Stomach (tissue), 8 donors: ENCODE measurements at regions not wholly inside any gene's neighbourhood (a gene's known extent, or its start where the extent isn't known, plus 50 kb on each side); places are given as distances from the start of the nearest gene placed in this dataset.

ENCODE experiments used
- DNase-seq, 2 donors: peaks; one replicate each; pipeline versions ENCODE4 v3.0.0 to v3.0.0-alpha.2; 2013 to 2019
- H3K27ac ChIP-seq, 5 donors: fragments of 200-600 bp in 4 of 5; sonication (generic) in 4 of 5; one replicate each; pipeline ENCODE4 v1.5.1; 2013 to 2019; ENCODE audit warnings: mild to moderate bottlenecking in 1 of 5, moderate library complexity in 1 of 5
- H3K27me3 ChIP-seq, 3 donors: fragments of 200-600 bp; sonication (generic); one replicate each; pipeline ENCODE4 v1.5.1; 2017 to 2019; ENCODE audit warnings: mixed run types in 1 of 3
- H3K36me3 ChIP-seq, 4 donors: fragments of 200-600 bp; sonication (generic); 1 replicate in 3 of 4; 2 replicates in 1 of 4; pipeline ENCODE4 v1.5.1; 2016 to 2019
- H3K4me1 ChIP-seq, 4 donors: fragments of 200-600 bp; sonication (generic); one replicate each; pipeline ENCODE4 v1.5.1; 2016 to 2019
- H3K4me3 ChIP-seq, 4 donors: fragments of 200-600 bp; sonication (generic) in 3 of 4; one replicate each; pipeline ENCODE4 v1.5.1; 2016 to 2019; ENCODE audit warnings: mild to moderate bottlenecking in 1 of 4
- H3K9me3 ChIP-seq, 4 donors: fragments of 200-600 bp; sonication (generic); one replicate each; pipeline ENCODE4 v1.5.1; 2016 to 2019
- CTCF ChIP-seq, 7 experiments: fragments of 450-650 bp in 4 of 7; fragments of 200-600 bp in 3 of 7; sonication (generic) in 3 of 7; IDR thresholded peaks; one replicate each; pipeline ENCODE4 v1.5.1; 2016 to 2019; ENCODE audit warnings: antibody characterized with exemption in 7 of 7, control low read depth in 2 of 7, mild to moderate bottlenecking in 1 of 7
- EP300 ChIP-seq: sonication (generic); formaldehyde crosslinking; IDR thresholded peaks from one replicate; pipeline ENCODE4 v1.6.1; 2017; ENCODE audit warnings: antibody characterized with exemption
- POLR2A ChIP-seq, 4 donors: fragments of 450-650 bp; IDR thresholded peaks; one replicate each; pipeline ENCODE4 v1.6.1; 2016; ENCODE audit warnings: antibody characterized with exemption in 4 of 4, control low read depth in 2 of 4, mild to moderate bottlenecking in 1 of 4, moderate library complexity in 1 of 4
- POLR2AphosphoS5 ChIP-seq, 3 donors: sonication (generic); formaldehyde crosslinking; IDR thresholded peaks; one replicate each; pipeline ENCODE4 v1.6.1; 2016; ENCODE audit warnings: antibody characterized with exemption in 3 of 3
- WGBS, 5 donors: extraction: QIAGEN DNeasy Blood & Tissue Kit in 3 of 5; methylation state at CpG; one replicate each; pipeline versions ENCODE4 v1.1.5 to v1.1.7; 2013 to 2018; 5-methylcytosine and 5-hydroxymethylcytosine counted together
- intact Hi-C: fragments of 100-400 bp; cut with DNase I; formaldehyde crosslinking; loops from one replicate; pipeline ENCODE4 v1.15.1; 2023; ENCODE audit warnings: low total_unique reads
- donor health status: healthy with polysubstance abuse.
- donor health status: Bipolar disorder and iron deficiency.
- donor health status: healthy.

DNA sequence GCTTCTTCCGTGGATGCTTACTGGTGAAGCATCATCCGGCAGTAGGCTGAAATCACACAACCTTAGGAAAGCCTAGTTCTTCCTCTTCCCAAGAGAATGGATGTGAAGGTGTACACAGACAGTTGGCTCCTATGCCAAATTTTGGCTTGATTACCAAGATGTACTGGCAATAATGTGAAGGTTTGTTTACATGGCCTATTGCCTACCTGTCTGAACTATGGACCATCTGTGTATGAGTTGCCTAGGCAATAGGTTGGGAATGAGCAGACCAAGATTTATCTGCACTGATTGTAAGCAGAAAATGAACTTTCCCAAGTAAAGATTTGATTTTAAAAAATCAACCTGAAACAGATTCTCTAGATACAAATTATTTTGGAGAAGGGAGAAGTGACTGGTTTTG is 325.9 kb upstream of the SORCS1 start:
- intact Hi-C loops = no loop called here
- TF ChIP-seq POLR2AphosphoS5 (IDR thresholded peaks at IDR 0.05) = no peak
- no peak for TF ChIP-seq EP300
- no peak for TF ChIP-seq POLR2A (IDR thresholded peaks at IDR 0.05)
- no peak for TF ChIP-seq CTCF (IDR thresholded peaks at IDR 0.05)
- 93 to 100% (median 97%) methylated on average over 2 of the region's 2 CpGs for WGBS, 5 donors
- DNase-seq = no peak
- H3K4me1 ChIP-seq = no peaks in the 10 kb centered on the region
- H3K27me3 ChIP-seq = no peaks in the 10 kb centered on the region
- H3K9me3 ChIP-seq = no peaks in the 10 kb centered on the region
- H3K36me3 ChIP-seq = no peaks in the 10 kb centered on the region
- no peak overlapping the region for H3K4me3 ChIP-seq
- no peak overlapping the region for H3K27ac ChIP-seq

- H3K27me3 ChIP-seq = no peaks in the 10 kb centered on the region
- no peaks in the 10 kb centered on the region for H3K4me1 ChIP-seq
- intact Hi-C loops = no loop called here
- no peaks in the 10 kb centered on the region for H3K9me3 ChIP-seq
- no peak overlapping the region for H3K27ac ChIP-seq
- WGBS, 5 donors = 59 to 75% (median 68%) methylated on average over 4 of the region's 4 CpGs
- DNase-seq = no peak
- no peak overlapping the region for H3K4me3 ChIP-seq
- H3K36me3 ChIP-seq = no peaks in the 10 kb centered on the region
- TF ChIP-seq EP300 (no peak), CTCF (IDR thresholded peaks at IDR 0.05) (no peak), POLR2AphosphoS5 (IDR thresholded peaks at IDR 0.05) (no peak), POLR2A (IDR thresholded peaks at IDR 0.05) (no peak)
These were observed 322.8 kb upstream of the SORCS1 start for GRCh38 chr10:107487284-107487683.

DNA sequence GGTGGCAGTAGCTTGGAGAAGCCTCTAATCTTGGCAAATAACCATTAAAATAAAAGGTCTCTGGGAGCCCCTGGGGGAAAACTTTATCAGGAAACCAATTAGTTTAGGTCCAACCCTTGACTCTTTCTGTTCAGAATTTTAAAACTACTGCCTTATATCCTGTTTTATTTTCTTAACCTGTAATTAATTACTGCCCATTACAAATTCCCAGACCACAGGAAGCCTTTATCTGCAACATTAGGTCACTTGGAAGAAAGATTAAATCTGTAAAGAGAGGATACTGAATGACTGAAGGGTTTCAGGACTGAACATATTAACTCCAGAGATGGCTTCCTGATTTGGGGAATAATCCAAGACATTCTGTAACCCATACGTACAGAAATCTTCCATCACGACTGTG is 320.5 kb upstream of the SORCS1 start:
- Histone ChIP-seq H3K36me3 (no peaks in the 10 kb centered on the region), H3K4me3 (no peak overlapping the region), H3K4me1 (no peaks in the 10 kb centered on the region), H3K27me3 (no peaks in the 10 kb centered on the region), H3K27ac (no peak overlapping the region), H3K9me3 (no peaks in the 10 kb centered on the region)
- 77 to 80% (median 77%) methylated on average over 2 of the region's 2 CpGs for WGBS, 5 donors
- intact Hi-C loops = no loop called here
- TF ChIP-seq POLR2AphosphoS5 (IDR thresholded peaks at IDR 0.05) = no peak
- no peak for DNase-seq

DNA sequence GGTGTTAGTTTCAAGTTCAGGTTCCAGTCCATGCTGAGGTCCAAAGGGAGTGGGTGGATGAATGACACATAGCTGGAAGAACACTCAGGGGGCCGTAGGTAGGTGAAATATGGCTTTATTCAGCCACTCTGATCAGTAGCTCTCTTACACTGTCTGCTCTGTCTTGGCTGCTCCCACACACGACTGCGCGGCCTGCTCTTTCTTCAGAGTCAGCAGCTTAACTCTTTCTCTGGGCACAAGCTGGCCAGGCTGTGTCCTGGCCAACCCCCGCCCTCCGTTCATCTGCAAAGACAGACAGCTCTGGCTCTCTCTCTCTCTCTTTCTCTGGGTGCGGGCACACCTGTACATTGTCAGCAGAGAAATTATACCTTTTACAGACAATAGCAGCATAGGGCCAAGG is 317.4 kb upstream of the SORCS1 start:
- Histone ChIP-seq H3K36me3 (no peaks in the 10 kb centered on the region), H3K27me3 (no peaks in the 10 kb centered on the region), H3K27ac (no peak overlapping the region), H3K9me3 (no peaks in the 10 kb centered on the region), H3K4me1 (no peaks in the 10 kb centered on the region), H3K4me3 (no peak overlapping the region)
- no peak for DNase-seq
- TF ChIP-seq POLR2A (IDR thresholded peaks at IDR 0.05) (no peak), EP300 (no peak), POLR2AphosphoS5 (IDR thresholded peaks at IDR 0.05) (no peak), CTCF (IDR thresholded peaks at IDR 0.05) (no peak)
- WGBS, 5 donors = 73 to 92% (median 82%) methylated on average over 7 of the region's 7 CpGs
- intact Hi-C loops = no loop called here

DNA sequence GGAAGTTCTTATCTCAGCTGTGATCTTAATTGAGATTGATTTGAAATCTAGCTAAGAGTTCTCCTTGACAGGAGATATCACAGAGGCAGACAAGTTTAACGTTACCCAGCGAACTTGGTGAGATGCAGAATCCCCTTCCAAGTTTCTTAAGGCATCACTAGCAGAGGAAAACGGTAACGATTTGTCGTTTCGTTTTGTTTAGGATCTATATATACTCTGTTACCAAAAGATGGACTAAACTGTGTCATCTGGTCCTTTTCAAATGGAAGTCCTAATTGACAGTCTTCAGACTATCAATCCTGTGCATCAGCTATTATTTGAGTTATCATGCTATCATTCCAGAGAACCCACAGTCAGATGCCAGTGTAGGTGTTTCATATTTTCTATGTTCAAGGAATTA is 316.7 kb upstream of the SORCS1 start:
- no peak for TF ChIP-seq CTCF (IDR thresholded peaks at IDR 0.05)
- no peak for TF ChIP-seq EP300
- H3K4me1 ChIP-seq = no peaks in the 10 kb centered on the region

More for the DNA sequence above, 316.7 kb upstream of the SORCS1 start:
- Histone ChIP-seq H3K36me3 (no peaks in the 10 kb centered on the region), H3K4me3 (no peak overlapping the region), H3K27me3 (no peaks in the 10 kb centered on the region), H3K27ac (no peak overlapping the region), H3K9me3 (no peaks in the 10 kb centered on the region)
- DNase-seq = no peak
- WGBS, 5 donors = 66 to 76% (median 72%) methylated on average over 6 of the region's 6 CpGs
- intact Hi-C loops = no loop called here
